Prostate gland (tissue), 2 donors: ENCODE measurements at regions not wholly inside any gene's neighbourhood (a gene's known extent, or its start where the extent isn't known, plus 50 kb on each side); places are given as distances from the start of the nearest gene placed in this dataset.

ENCODE experiments used
- CTCF ChIP-seq, 4 experiments: fragments of 200-600 bp in 2 of 4; fragments of 450-650 bp in 2 of 4; sonication (generic) in 2 of 4; IDR thresholded peaks; 1 replicate in 3 of 4; 2 replicates in 1 of 4; pipeline ENCODE4 v1.5.1; 2016 to 2019; ENCODE audit warnings: antibody characterized with exemption in 4 of 4, mild to moderate bottlenecking in 2 of 4, moderate library complexity in 2 of 4
- POLR2A ChIP-seq: fragments of 450-650 bp; IDR thresholded peaks from one replicate; pipeline ENCODE4 v1.6.1; 2016; ENCODE audit warnings: antibody characterized with exemption, mild to moderate bottlenecking

GRCh38 chr1:25041916-25042315 lies 111.8 kb upstream of the RUNX3 start:
- TF ChIP-seq POLR2A (no peak), CTCF (IDR thresholded peaks at IDR 0.05) (no peak)
